K562 (cell line): ENCODE measurements at regions not wholly inside any gene's neighbourhood (a gene's known extent, or its start where the extent isn't known, plus 50 kb on each side); places are given as distances from the start of the nearest gene placed in this dataset.

Experiments
- ATAC-seq: fragments of 200-7000 bp; cut with Tn5 transposase; 3 replicates; pipeline ENCODE4 v1.9.1; 2020; ENCODE audit warnings: moderate library complexity
- BruUV-seq: library from RNA; stranded (reverse); fragments of 400-500 nt; replicated peaks from 2 replicates; lab custom pipeline; 2021; lab: Mats Ljungman, UMichigan
- CTCF ChIA-PET: fragments of 300-600 bp; formaldehyde crosslinking; extraction: SDS; loops from one replicate; lab custom pipeline; 2021; ENCODE audit warnings: low intra/inter-chr PET ratio; lab: Yijun Ruan, JAX
- POLR2A ChIA-PET: fragments of 300-600, 350-650 bp; sonication (Branson Sonifier 250); formaldehyde crosslinking; extraction: SDS; loops from one replicate; lab custom pipeline; 2021; ENCODE audit warnings: antibody characterized with exemption, inconsistent platforms; lab: Yijun Ruan, JAX
- DNase-seq, 4 experiments: peaks; one replicate each; pipeline versions ENCODE4 v3.0.0 to v3.0.0-alpha.2; 2011 to 2018; ENCODE audit warnings: low spot score in 3 of 4, mixed read lengths in 3 of 4; ENCODE audit errors: extremely low read depth in 1 of 4
- FAIRE-seq: peaks from 2 replicates; lab custom pipeline; 2011; peaks lifted over from hg19 to GRCh38; lab: Jason Lieb, UNC
- H2AFZ ChIP-seq: 2 replicates; pipeline ENCODE4 v1.6.0; 2011; ENCODE audit warnings: low read depth, low read length, control low read depth, inconsistent platforms
- H3K27ac ChIP-seq: fragments of 200-600 bp; 3 replicates; pipeline ENCODE4 v1.8.0; 2011; ENCODE audit warnings: low read depth, mild to moderate bottlenecking, control low read depth, inconsistent platforms, low read length, moderate library complexity, mixed read lengths; ENCODE audit errors: extremely low read depth
- H3K27me3 ChIP-seq, 2 experiments: fragments of 300-600 bp in 1 of 2; 2 replicates in 1 of 2; 3 replicates in 1 of 2; pipeline versions ENCODE4 v1.6.0 to v1.8.0; 2011; ENCODE audit warnings: inconsistent platforms in 2 of 2, low read length in 2 of 2, mild to moderate bottlenecking in 1 of 2, mixed read lengths in 1 of 2, moderate library complexity in 1 of 2; ENCODE audit not compliant: control insufficient read depth in 2 of 2, insufficient read depth in 2 of 2
- H3K36me3 ChIP-seq: fragments of 300-600 bp; 3 replicates; pipeline ENCODE4 v1.8.0; 2011; ENCODE audit warnings: mild to moderate bottlenecking, low read length, inconsistent platforms; ENCODE audit not compliant: control insufficient read depth, insufficient read depth
- H3K4me1 ChIP-seq, 2 experiments: fragments of 200-600 bp in 1 of 2; replicated peaks in 1 of 2; 2 replicates in 1 of 2; 3 replicates in 1 of 2; pipeline versions ENCODE4 v1.5.1 to v1.8.0; 2011; ENCODE audit warnings: inconsistent platforms in 2 of 2, low read length in 2 of 2, mild to moderate bottlenecking in 1 of 2, mixed read lengths in 1 of 2, moderate library complexity in 1 of 2; ENCODE audit not compliant: control insufficient read depth in 2 of 2, insufficient read depth in 2 of 2
- H3K4me2 ChIP-seq: 2 replicates; pipeline ENCODE4 v1.6.1; 2011; ENCODE audit warnings: low read length, control low read depth, inconsistent platforms, mixed read lengths; ENCODE audit not compliant: insufficient read depth
- H3K4me3 ChIP-seq: fragments of 200-600 bp; sonication (generic), shearing (Covaris generic); 2 replicates; pipeline ENCODE4 v1.5.1; 2016; ENCODE audit warnings: control low read depth, inconsistent platforms
- H3K79me2 ChIP-seq: fragments of 200-600 bp; 3 replicates; pipeline ENCODE4 v1.8.0; 2011; ENCODE audit warnings: low read length, inconsistent platforms; ENCODE audit not compliant: control insufficient read depth, insufficient read depth
- H3K9ac ChIP-seq, 2 experiments: 2 replicates each; pipeline versions ENCODE4 v1.6.0 to v1.6.1; 2011; ENCODE audit warnings: low read depth in 2 of 2, low read length in 2 of 2, control low read depth in 1 of 2, inconsistent platforms in 1 of 2, mild to moderate bottlenecking in 1 of 2, mixed read lengths in 1 of 2; ENCODE audit not compliant: insufficient read depth in 1 of 2
- H3K9me1 ChIP-seq: one replicate; pipeline ENCODE4 v1.6.0; 2011; ENCODE audit warnings: inconsistent platforms, mild to moderate bottlenecking, low read length, moderate library complexity; ENCODE audit not compliant: control insufficient read depth, insufficient read depth
- H3K9me3 ChIP-seq: replicated peaks from 2 replicates; pipeline ENCODE4 v1.5.1; 2011; ENCODE audit warnings: low read depth, low read length, inconsistent platforms; ENCODE audit not compliant: control insufficient read depth, insufficient read depth
- H4K20me1 ChIP-seq: replicated peaks from 2 replicates; pipeline ENCODE4 v1.6.1; 2011; ENCODE audit warnings: low read length, inconsistent platforms, mixed read lengths; ENCODE audit not compliant: control insufficient read depth, insufficient read depth
- C11orf30 ChIP-seq: fragments of 450-650 bp; IDR thresholded peaks from 2 replicates; pipeline ENCODE4 v1.6.1; 2016; ENCODE audit warnings: low read depth, mild to moderate bottlenecking
- DIDO1 ChIP-seq: fragments of 450-650 bp; IDR thresholded peaks from 2 replicates; pipeline ENCODE4 v1.6.1; 2016; ENCODE audit warnings: low read depth, missing biosample characterization, missing genetic modification characterization
- DPF2 ChIP-seq: fragments of 450-650 bp; IDR thresholded peaks from 2 replicates; pipeline ENCODE4 v1.6.1; 2016
- HSF4 ChIP-seq: fragments of 250-450 bp; sonication (Bioruptor Pico); IDR thresholded peaks from 2 replicates; pipeline ENCODE4 v2.1.2; 2022; ENCODE audit warnings: mild to moderate bottlenecking, moderate library complexity, borderline replicate concordance
- MAFF ChIP-seq: IDR thresholded peaks from 2 replicates; pipeline ENCODE4 v1.6.1; 2012; ENCODE audit warnings: low read length, improper control_type of control experiment
- MAFK ChIP-seq: IDR thresholded peaks from 2 replicates; pipeline ENCODE4 v1.6.1; 2011; ENCODE audit warnings: low read length, improper control_type of control experiment
- NFRKB ChIP-seq: fragments of 450-650 bp; IDR thresholded peaks from 2 replicates; pipeline ENCODE4 v1.6.1; 2016; ENCODE audit warnings: low read depth
- POLR2H ChIP-seq: IDR thresholded peaks from 2 replicates; pipeline ENCODE4 v1.6.1; 2016; ENCODE audit warnings: missing genetic modification characterization, low read depth, mild to moderate bottlenecking, control low read depth, missing compliant biosample characterization, moderate library complexity
- PTBP1 ChIP-seq: fragments of 200-400 bp; formaldehyde crosslinking; IDR thresholded peaks from 2 replicates; pipeline ENCODE4 v1.6.1; 2017; ENCODE audit warnings: low read depth, low read length
- SPI1 ChIP-seq: IDR thresholded peaks from 2 replicates; pipeline ENCODE4 v1.6.1; 2011; ENCODE audit warnings: low read depth, low read length, control low read depth, borderline replicate concordance
- ZBTB40 ChIP-seq, 2 experiments: fragments of 450-650 bp in 1 of 2; sonication (generic) in 1 of 2; formaldehyde crosslinking in 1 of 2; IDR thresholded peaks; 2 replicates each; pipeline versions ENCODE4 v1.7.1 to v1.9.0; 2016 to 2022; ENCODE audit warnings: inconsistent platforms in 1 of 2, mild to moderate bottlenecking in 1 of 2, missing genetic modification reagents in 1 of 2
- ZEB2 ChIP-seq: fragments of 450-650 bp; IDR thresholded peaks from 2 replicates; pipeline ENCODE4 v1.6.1; 2016
- ZKSCAN8 ChIP-seq: fragments of 200-800 bp; sonication (Bioruptor generic); IDR thresholded peaks from 2 replicates; pipeline ENCODE4 v1.6.1; 2016; ENCODE audit warnings: missing genetic modification characterization, missing compliant biosample characterization
- ZNF24 ChIP-seq: fragments of 450-650 bp; IDR thresholded peaks from 2 replicates; pipeline ENCODE4 v1.6.1; 2016
- WGBS: fragments of 100-300 bp; shearing (Covaris generic); methylation state at CpG from one replicate; pipeline ENCODE4 v1.1.6; 2016; ENCODE audit warnings: low coverage, mixed read lengths; ENCODE audit not compliant: insufficient coverage; ENCODE audit errors: missing lambda C conversion rate; 5-methylcytosine and 5-hydroxymethylcytosine counted together
- in situ Hi-C: fragments of 300-500 bp; cut with MboI; formaldehyde crosslinking; loops from 4 replicates; pipeline ENCODE4 v1.15.0; 2018; ENCODE audit warnings: inconsistent platforms, mixed read lengths
- intact Hi-C: fragments of 100-400 bp; cut with micrococcal nuclease; formaldehyde crosslinking; loops from 2 replicates; pipeline ENCODE4 v1.14.2; 2022
- TF ChIP-seq, protein P1 (sequence below): sonication (generic); formaldehyde crosslinking; IDR thresholded peaks from 2 replicates; pipeline ENCODE4 v1.8.0; 2023; ENCODE audit warnings: mild to moderate bottlenecking, missing genetic modification reagents

DNA sequence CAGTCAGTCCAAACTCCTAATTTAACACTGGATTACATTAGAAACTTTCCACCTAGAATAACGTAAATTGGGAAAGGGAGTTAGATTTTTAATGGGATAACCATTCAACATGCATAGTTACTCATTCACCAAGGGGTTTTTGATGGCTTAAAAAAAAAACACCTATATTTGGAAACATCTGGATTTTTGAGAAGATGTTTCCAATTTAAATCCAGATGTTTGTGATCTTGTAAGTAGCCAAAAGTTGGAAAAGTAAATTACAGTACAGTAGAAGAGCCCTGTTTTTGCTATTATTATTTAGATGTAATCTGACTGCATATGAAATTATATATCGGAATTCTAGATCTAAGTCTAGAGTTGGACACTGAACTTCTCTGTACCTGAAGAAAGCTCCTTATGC, 478.2 kb downstream of the CD83 start:
- Histone ChIP-seq H4K20me1 (no peaks in the 10 kb centered on the region), H3K9me3 (no peaks in the 10 kb centered on the region), H3K4me1 (no peaks in the 10 kb centered on the region; a peak in 1 of 5 replicates), H2AFZ (no peak overlapping the region), H3K9me1 (no peaks in the 10 kb centered on the region), H3K27me3 (no peaks in the 10 kb centered on the region), H3K27ac (no peak overlapping the region), H3K4me3 (no peak overlapping the region), H3K4me2 (no peak overlapping the region), H3K9ac (no peak overlapping the region), H3K36me3 (no peaks in the 10 kb centered on the region), H3K79me2 (no peaks in the 10 kb centered on the region)
- CTCF ChIA-PET: interaction anchor here (0.6 kb wide), 1 partner anchor 1599 kb away, joined by 3 read pairs; no protein-coding TSS in a partner anchor
- FAIRE-seq (no peak), DNase-seq (no peak), ATAC-seq (no peak)
- 48% methylated on average over 2 of the region's 2 CpGs for WGBS
- BruUV-seq: no TSS peak
- in situ Hi-C loops: no loop called here
- intact Hi-C loops: no loop called here
- POLR2A ChIA-PET: no interaction called here
- TF ChIP-seq DIDO1 (tag) (no peak), DPF2 (no peak), POLR2H (tag) (no peak), PTBP1 (no peak), MAFF (no peak), ZEB2 (no peak), NFRKB (no peak), ZKSCAN8 (no peak), ZBTB40 (IDR thresholded peaks at IDR 0.05) (no peak), ZBTB40 (CRISPR knock-in tag; IDR thresholded peaks at IDR 0.05) (no peak), ZNF24 (no peak), MAFK (no peak), C11orf30 (no peak), HSF4 (no peak), SPI1 (no peak)
- TF ChIP-seq, protein P1, sequence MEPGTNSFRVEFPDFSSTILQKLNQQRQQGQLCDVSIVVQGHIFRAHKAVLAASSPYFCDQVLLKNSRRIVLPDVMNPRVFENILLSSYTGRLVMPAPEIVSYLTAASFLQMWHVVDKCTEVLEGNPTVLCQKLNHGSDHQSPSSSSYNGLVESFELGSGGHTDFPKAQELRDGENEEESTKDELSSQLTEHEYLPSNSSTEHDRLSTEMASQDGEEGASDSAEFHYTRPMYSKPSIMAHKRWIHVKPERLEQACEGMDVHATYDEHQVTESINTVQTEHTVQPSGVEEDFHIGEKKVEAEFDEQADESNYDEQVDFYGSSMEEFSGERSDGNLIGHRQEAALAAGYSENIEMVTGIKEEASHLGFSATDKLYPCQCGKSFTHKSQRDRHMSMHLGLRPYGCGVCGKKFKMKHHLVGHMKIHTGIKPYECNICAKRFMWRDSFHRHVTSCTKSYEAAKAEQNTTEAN (CRISPR knock-in tag): no peak
